ENCODE measurements at regions not wholly inside any gene's neighbourhood (a gene's known extent, or its start where the extent isn't known, plus 50 kb on each side); places are given as distances from the start of the nearest gene placed in this dataset.

GRCh38 chr5:175388531-175388930, 55.5 kb downstream of the DRD1 start:
- no peaks in the 10 kb centered on the region for H3K4me1 ChIP-seq (ENCODE audit: control insufficient read depth in 2 of 2, insufficient read depth in 2 of 2, low read length in 2 of 2)
- 92% methylated on average over 5 of the region's 5 CpGs for WGBS
- DNase-seq (ENCODE audit: low read depth in 6 of 9, low spot score in 9 of 9) = no peak
- no peaks in the 10 kb centered on the region for H3K36me3 ChIP-seq (ENCODE audit: control insufficient read depth in 2 of 2, insufficient read depth in 2 of 2, low read length in 1 of 2)
- no peak overlapping the region for H3K27ac ChIP-seq (ENCODE audit: low read depth in 1 of 2, low read length in 1 of 2)
- no peaks in the 10 kb centered on the region for H3K9me3 ChIP-seq (ENCODE audit: control insufficient read depth in 2 of 2, insufficient read depth in 1 of 2, low read length in 1 of 2)
- H3K4me3 ChIP-seq (ENCODE audit: low read length in 2 of 2) = no peak overlapping the region
- no peaks in the 10 kb centered on the region for H3K27me3 ChIP-seq (ENCODE audit: control insufficient read depth in 2 of 2, insufficient read depth in 1 of 2, low read length in 1 of 2)

- Histone ChIP-seq H3K4me1 (ENCODE audit: control insufficient read depth in 2 of 2, insufficient read depth in 2 of 2, low read length in 2 of 2) (no peaks in the 10 kb centered on the region), H3K27ac (ENCODE audit: low read depth in 1 of 2, low read length in 1 of 2) (no peak overlapping the region), H3K36me3 (ENCODE audit: control insufficient read depth in 2 of 2, insufficient read depth in 2 of 2, low read length in 1 of 2) (no peaks in the 10 kb centered on the region), H3K9me3 (ENCODE audit: control insufficient read depth in 2 of 2, insufficient read depth in 1 of 2, low read length in 1 of 2) (no peaks in the 10 kb centered on the region), H3K4me3 (ENCODE audit: low read length in 2 of 2) (no peak overlapping the region), H3K27me3 (ENCODE audit: control insufficient read depth in 2 of 2, insufficient read depth in 1 of 2, low read length in 1 of 2) (no peaks in the 10 kb centered on the region)
- WGBS = 74% methylated on average over 2 of the region's 2 CpGs
- no peak for DNase-seq (ENCODE audit: low read depth in 6 of 9, low spot score in 9 of 9)
Observed at GRCh38 chr5:175387144-175387543, 56.8 kb downstream of the DRD1 start.

- no peaks in the 10 kb centered on the region for H3K4me1 ChIP-seq (ENCODE audit: control insufficient read depth in 2 of 2, insufficient read depth in 2 of 2, low read length in 2 of 2)
- no peaks in the 10 kb centered on the region for H3K36me3 ChIP-seq (ENCODE audit: control insufficient read depth in 2 of 2, insufficient read depth in 2 of 2, low read length in 1 of 2)
- H3K27me3 ChIP-seq (ENCODE audit: control insufficient read depth in 2 of 2, insufficient read depth in 1 of 2, low read length in 1 of 2) = no peaks in the 10 kb centered on the region
- no peak overlapping the region for H3K27ac ChIP-seq (ENCODE audit: low read depth in 1 of 2, low read length in 1 of 2)
- WGBS = 91% methylated on average over 2 of the region's 2 CpGs
- no peaks in the 10 kb centered on the region for H3K9me3 ChIP-seq (ENCODE audit: control insufficient read depth in 2 of 2, insufficient read depth in 1 of 2, low read length in 1 of 2)
- H3K4me3 ChIP-seq (ENCODE audit: low read length in 2 of 2) = no peak overlapping the region
- DNase-seq (ENCODE audit: low read depth in 6 of 9, low spot score in 9 of 9) = no peak
Observed at GRCh38 chr5:175386526-175386925, 57.5 kb downstream of the DRD1 start.

- H3K27ac ChIP-seq (ENCODE audit: low read depth in 1 of 2, low read length in 1 of 2) = no peak overlapping the region
- no peaks in the 10 kb centered on the region for H3K9me3 ChIP-seq (ENCODE audit: control insufficient read depth in 2 of 2, insufficient read depth in 1 of 2, low read length in 1 of 2)
- 93% methylated on average over 9 of the region's 9 CpGs for WGBS
- H3K4me1 ChIP-seq (ENCODE audit: control insufficient read depth in 2 of 2, insufficient read depth in 2 of 2, low read length in 2 of 2) = no peaks in the 10 kb centered on the region
- no peaks in the 10 kb centered on the region for H3K27me3 ChIP-seq (ENCODE audit: control insufficient read depth in 2 of 2, insufficient read depth in 1 of 2, low read length in 1 of 2)
- no peak overlapping the region for H3K4me3 ChIP-seq (ENCODE audit: low read length in 2 of 2)
- no peaks in the 10 kb centered on the region for H3K36me3 ChIP-seq (ENCODE audit: control insufficient read depth in 2 of 2, insufficient read depth in 2 of 2, low read length in 1 of 2)
- DNase-seq (ENCODE audit: low read depth in 6 of 9, low spot score in 9 of 9) = no peak
Observed at GRCh38 chr5:175385691-175386362, 58.2 kb downstream of the DRD1 start.

GRCh38 chr5:175384724-175385552, 59.0 kb downstream of the DRD1 start:
- Histone ChIP-seq H3K27ac (ENCODE audit: low read depth in 1 of 2, low read length in 1 of 2) (no peak overlapping the region), H3K4me1 (ENCODE audit: control insufficient read depth in 2 of 2, insufficient read depth in 2 of 2, low read length in 2 of 2) (no peaks in the 10 kb centered on the region), H3K9me3 (ENCODE audit: control insufficient read depth in 2 of 2, insufficient read depth in 1 of 2, low read length in 1 of 2) (no peaks in the 10 kb centered on the region), H3K36me3 (ENCODE audit: control insufficient read depth in 2 of 2, insufficient read depth in 2 of 2, low read length in 1 of 2) (no peaks in the 10 kb centered on the region), H3K4me3 (ENCODE audit: low read length in 2 of 2) (no peak overlapping the region), H3K27me3 (ENCODE audit: control insufficient read depth in 2 of 2, insufficient read depth in 1 of 2, low read length in 1 of 2) (no peaks in the 10 kb centered on the region)
- 95% methylated on average over 2 of the region's 2 CpGs for WGBS
- DNase-seq (ENCODE audit: low read depth in 6 of 9, low spot score in 9 of 9) = no peak

GRCh38 chr5:175383350-175383749, 60.6 kb downstream of the DRD1 start:
- 91% methylated on average over 4 of the region's 4 CpGs for WGBS
- H3K4me1 ChIP-seq (ENCODE audit: control insufficient read depth in 2 of 2, insufficient read depth in 2 of 2, low read length in 2 of 2) = no peaks in the 10 kb centered on the region
- H3K27me3 ChIP-seq (ENCODE audit: control insufficient read depth in 2 of 2, insufficient read depth in 1 of 2, low read length in 1 of 2) = no peaks in the 10 kb centered on the region
- H3K9me3 ChIP-seq (ENCODE audit: control insufficient read depth in 2 of 2, insufficient read depth in 1 of 2, low read length in 1 of 2) = no peaks in the 10 kb centered on the region
- H3K27ac ChIP-seq (ENCODE audit: low read depth in 1 of 2, low read length in 1 of 2) = no peak overlapping the region
- H3K4me3 ChIP-seq (ENCODE audit: low read length in 2 of 2) = no peak overlapping the region
- no peak for DNase-seq (ENCODE audit: low read depth in 6 of 9, low spot score in 9 of 9)
- H3K36me3 ChIP-seq (ENCODE audit: control insufficient read depth in 2 of 2, insufficient read depth in 2 of 2, low read length in 1 of 2) = no peaks in the 10 kb centered on the region

GRCh38 chr5:175382171-175382570, 61.8 kb downstream of the DRD1 start:
- Histone ChIP-seq H3K4me1 (ENCODE audit: control insufficient read depth in 2 of 2, insufficient read depth in 2 of 2, low read length in 2 of 2) (no peaks in the 10 kb centered on the region), H3K4me3 (ENCODE audit: low read length in 2 of 2) (no peak overlapping the region), H3K27ac (ENCODE audit: low read depth in 1 of 2, low read length in 1 of 2) (no peak overlapping the region), H3K9me3 (ENCODE audit: control insufficient read depth in 2 of 2, insufficient read depth in 1 of 2, low read length in 1 of 2) (no peaks in the 10 kb centered on the region), H3K27me3 (ENCODE audit: control insufficient read depth in 2 of 2, insufficient read depth in 1 of 2, low read length in 1 of 2) (no peaks in the 10 kb centered on the region), H3K36me3 (ENCODE audit: control insufficient read depth in 2 of 2, insufficient read depth in 2 of 2, low read length in 1 of 2) (no peaks in the 10 kb centered on the region)
- WGBS = 93% methylated on average over 1 of the region's 1 CpG
- no peak for DNase-seq (ENCODE audit: low read depth in 6 of 9, low spot score in 9 of 9)

GRCh38 chr5:175381130-175381529, 62.9 kb downstream of the DRD1 start:
- Histone ChIP-seq H3K4me1 (ENCODE audit: control insufficient read depth in 2 of 2, insufficient read depth in 2 of 2, low read length in 2 of 2) (no peaks in the 10 kb centered on the region), H3K27ac (ENCODE audit: low read depth in 1 of 2, low read length in 1 of 2) (no peak overlapping the region), H3K36me3 (ENCODE audit: control insufficient read depth in 2 of 2, insufficient read depth in 2 of 2, low read length in 1 of 2) (no peaks in the 10 kb centered on the region), H3K27me3 (ENCODE audit: control insufficient read depth in 2 of 2, insufficient read depth in 1 of 2, low read length in 1 of 2) (no peaks in the 10 kb centered on the region), H3K4me3 (ENCODE audit: low read length in 2 of 2) (no peak overlapping the region), H3K9me3 (ENCODE audit: control insufficient read depth in 2 of 2, insufficient read depth in 1 of 2, low read length in 1 of 2) (no peaks in the 10 kb centered on the region)
- WGBS = 78% methylated on average over 4 of the region's 4 CpGs
- DNase-seq (ENCODE audit: low read depth in 6 of 9, low spot score in 9 of 9) = no peak

- Histone ChIP-seq H3K4me1 (ENCODE audit: control insufficient read depth in 2 of 2, insufficient read depth in 2 of 2, low read length in 2 of 2) (no peaks in the 10 kb centered on the region), H3K27ac (ENCODE audit: low read depth in 1 of 2, low read length in 1 of 2) (no peak overlapping the region), H3K36me3 (ENCODE audit: control insufficient read depth in 2 of 2, insufficient read depth in 2 of 2, low read length in 1 of 2) (no peaks in the 10 kb centered on the region), H3K27me3 (ENCODE audit: control insufficient read depth in 2 of 2, insufficient read depth in 1 of 2, low read length in 1 of 2) (no peaks in the 10 kb centered on the region), H3K9me3 (ENCODE audit: control insufficient read depth in 2 of 2, insufficient read depth in 1 of 2, low read length in 1 of 2) (no peaks in the 10 kb centered on the region), H3K4me3 (ENCODE audit: low read length in 2 of 2) (no peak overlapping the region)
- WGBS = 94% methylated on average over 2 of the region's 2 CpGs
- no peak for DNase-seq (ENCODE audit: low read depth in 6 of 9, low spot score in 9 of 9)
Observed at GRCh38 chr5:175380701-175381100, 63.3 kb downstream of the DRD1 start.
